SK-N-SH (cell line): ENCODE measurements at regions not wholly inside any gene's neighbourhood (a gene's known extent, or its start where the extent isn't known, plus 50 kb on each side); places are given as distances from the start of the nearest gene placed in this dataset.

ENCODE experiments used
- CTCF ChIA-PET: fragments of 300-600, 350-600 bp; formaldehyde crosslinking; extraction: SDS; loops from one replicate; lab custom pipeline; 2021; lab: Yijun Ruan, JAX
- POLR2A ChIA-PET: fragments of 350-600 bp; sonication (Branson Sonifier 250); formaldehyde crosslinking; extraction: SDS; loops from one replicate; lab custom pipeline; 2020; ENCODE audit warnings: antibody characterized with exemption, inconsistent platforms; lab: Yijun Ruan, JAX
- DNase-seq: peaks from one replicate; pipeline ENCODE4 v3.0.0; 2012
- H2AFZ ChIP-seq: fragments of 200-600 bp; sonication (generic); 2 replicates; pipeline ENCODE4 v1.8.1; 2016; ENCODE audit warnings: antibody characterized with exemption, mild to moderate bottlenecking, low read depth
- H3F3A ChIP-seq: fragments of 200-600 bp; sonication (generic); replicated peaks from 2 replicates; pipeline ENCODE3; 2016; ENCODE audit warnings: antibody characterized with exemption, mild to moderate bottlenecking; ENCODE audit not compliant: insufficient read depth
- H3K27ac ChIP-seq, 2 experiments: fragments of 200-500 bp in 1 of 2; fragments of 200-600 bp in 1 of 2; sonication (Bioruptor generic) in 1 of 2; sonication (generic), shearing (Covaris generic) in 1 of 2; 2 replicates each; pipeline versions ENCODE4 v1.5.1 to v1.6.1; 2014 to 2016; ENCODE audit warnings: low read depth in 2 of 2, inconsistent platforms in 1 of 2, low read length in 1 of 2, mild to moderate bottlenecking in 1 of 2, mixed read lengths in 1 of 2
- H3K27me3 ChIP-seq: fragments of 200-600 bp; sonication (generic), shearing (Covaris generic); 2 replicates; pipeline ENCODE4 v1.6.1; 2016; ENCODE audit warnings: mixed run types; ENCODE audit not compliant: insufficient read depth
- H3K36me3 ChIP-seq, 2 experiments: fragments of 200-500 bp in 1 of 2; fragments of 200-600 bp in 1 of 2; sonication (Bioruptor generic) in 1 of 2; sonication (generic) in 1 of 2; replicated peaks in 1 of 2; 2 replicates each; pipeline versions ENCODE3 to v1.5.1; 2014 to 2016; ENCODE audit warnings: low read length in 1 of 2, mild to moderate bottlenecking in 1 of 2; ENCODE audit not compliant: insufficient read depth in 2 of 2, control insufficient read depth in 1 of 2
- H3K4me1 ChIP-seq, 2 experiments: fragments of 200-500 bp in 1 of 2; fragments of 200-600 bp in 1 of 2; sonication (Bioruptor generic) in 1 of 2; sonication (generic), shearing (Covaris generic) in 1 of 2; 2 replicates each; pipeline versions ENCODE4 v1.5.1 to v1.6.1; 2014 to 2016; ENCODE audit warnings: low read depth in 1 of 2, low read length in 1 of 2, mixed run types in 1 of 2; ENCODE audit not compliant: insufficient read depth in 2 of 2, control insufficient read depth in 1 of 2
- H3K4me2 ChIP-seq: fragments of 200-600 bp; sonication (generic), shearing (Covaris generic); 2 replicates; pipeline ENCODE4 v1.6.1; 2017; ENCODE audit warnings: mixed run types
- H3K4me3 ChIP-seq, 2 experiments: fragments of 200-500 bp in 1 of 2; fragments of 200-600 bp in 1 of 2; sonication (Bioruptor generic) in 1 of 2; sonication (generic), shearing (Covaris generic) in 1 of 2; 2 replicates each; pipeline versions ENCODE4 v1.5.1 to v1.8.1; 2014 to 2016; ENCODE audit warnings: low read depth in 2 of 2, inconsistent platforms in 1 of 2, low read length in 1 of 2, mild to moderate bottlenecking in 1 of 2, mixed read lengths in 1 of 2, moderate library complexity in 1 of 2
- H3K79me2 ChIP-seq: fragments of 200-600 bp; sonication (generic); 2 replicates; pipeline ENCODE4 v1.8.1; 2017; ENCODE audit warnings: mild to moderate bottlenecking; ENCODE audit not compliant: insufficient read depth
- H3K9ac ChIP-seq: fragments of 200-600 bp; sonication (generic); 2 replicates; pipeline ENCODE4 v1.6.1; 2017; ENCODE audit warnings: mixed run types
- H3K9me2 ChIP-seq: fragments of 200-600 bp; sonication (generic); 2 replicates; pipeline ENCODE4 v1.6.1; 2017; ENCODE audit warnings: mixed run types
- H3K9me3 ChIP-seq: fragments of 200-600 bp; sonication (generic); 2 replicates; pipeline ENCODE4 v1.6.1; 2017; ENCODE audit warnings: mixed run types, mild to moderate bottlenecking, moderate library complexity
- H4K20me1 ChIP-seq: fragments of 200-600 bp; sonication (generic); 2 replicates; pipeline ENCODE4 v1.6.1; 2017; ENCODE audit warnings: mild to moderate bottlenecking, mixed run types; ENCODE audit not compliant: insufficient read depth
- CHD2 ChIP-seq: fragments of 150-350 bp; IDR thresholded peaks from 2 replicates; pipeline ENCODE4 v1.6.1; 2018; ENCODE audit warnings: low read length; ENCODE audit not compliant: partially characterized antibody
- ELF1 ChIP-seq: IDR thresholded peaks from 2 replicates; pipeline ENCODE4 v1.4.0; 2012
- EZH2phosphoT487 ChIP-seq: fragments of 200-600 bp; sonication (generic); IDR thresholded peaks from 2 replicates; pipeline ENCODE4 v1.6.1; 2017; ENCODE audit warnings: low read depth, mixed run types, mild to moderate bottlenecking, antibody characterized with exemption, moderate library complexity, borderline replicate concordance
- FOXM1 ChIP-seq: IDR thresholded peaks from 2 replicates; pipeline ENCODE4 v1.4.0; 2012; ENCODE audit warnings: low read depth, mild to moderate bottlenecking
- GATA2 ChIP-seq: sonication (generic); formaldehyde crosslinking; IDR thresholded peaks from 2 replicates; pipeline ENCODE4 v1.5.0; 2020; ENCODE audit warnings: mild to moderate bottlenecking, missing genetic modification reagents
- IRF3 ChIP-seq: fragments of 150-350 bp; IDR thresholded peaks from 2 replicates; pipeline ENCODE4 v1.6.1; 2016; ENCODE audit warnings: mild to moderate bottlenecking, low read depth, low read length
- JUND ChIP-seq: IDR thresholded peaks from 2 replicates; pipeline ENCODE4 v1.4.0; 2012
- MAX ChIP-seq: IDR thresholded peaks from 2 replicates; pipeline ENCODE4 v1.4.0; 2012; ENCODE audit warnings: low read depth
- MEF2A ChIP-seq: IDR thresholded peaks from 2 replicates; pipeline ENCODE4 v1.4.0; 2012; ENCODE audit warnings: low read depth, borderline replicate concordance
- MXI1 ChIP-seq: IDR thresholded peaks from 2 replicates; pipeline ENCODE4 v1.6.1; 2012; ENCODE audit warnings: mild to moderate bottlenecking, low read depth, low read length, improper control_type of control experiment
- PBX3 ChIP-seq: IDR thresholded peaks from 2 replicates; pipeline ENCODE4; 2012
- POLR2AphosphoS5 ChIP-seq: IDR thresholded peaks from 2 replicates; pipeline ENCODE4 v1.6.1; 2012; ENCODE audit warnings: low read depth, low read length
- REST ChIP-seq: IDR thresholded peaks from 2 replicates; pipeline ENCODE4 v1.6.1; 2012; ENCODE audit warnings: mild to moderate bottlenecking, low read depth, low read length, moderate library complexity
- SIN3A ChIP-seq: IDR thresholded peaks from 2 replicates; pipeline ENCODE4 v1.6.1; 2012; ENCODE audit warnings: low read depth, mild to moderate bottlenecking, low read length, moderate library complexity, borderline replicate concordance
- SMC3 ChIP-seq: IDR thresholded peaks from 2 replicates; pipeline ENCODE4 v1.6.1; 2012; ENCODE audit warnings: low read depth, low read length, improper control_type of control experiment
- TAF1 ChIP-seq: IDR thresholded peaks from 2 replicates; pipeline ENCODE4 v1.6.1; 2012; ENCODE audit warnings: low read depth, mild to moderate bottlenecking, low read length, moderate library complexity, borderline replicate concordance
- USF2 ChIP-seq: fragments of 150-350 bp; IDR thresholded peaks from 2 replicates; pipeline ENCODE4 v1.6.1; 2017; ENCODE audit warnings: antibody characterized with exemption, low read length, low read depth, borderline replicate concordance
- YY1 ChIP-seq: IDR thresholded peaks from 2 replicates; pipeline ENCODE4 v1.4.0; 2012; ENCODE audit warnings: low read depth, mild to moderate bottlenecking
- WGBS: methylation state at CpG from one replicate; pipeline ENCODE4 v1.1.6; 2017; ENCODE audit warnings: low lambda C conversion rate; 5-methylcytosine and 5-hydroxymethylcytosine counted together

- WGBS, result 69% methylated on average over 4 of the region's 4 CpGs
- ChIA-PET POLR2A (no interaction called here), CTCF (no interaction called here)
- no peaks in the 10 kb centered on the region for H3K36me3 ChIP-seq
- H3K4me1 ChIP-seq, result peaks cover 0 to 21% of the 10 kb centered on the region in 2 experiments; a peak in 1 of 4 replicates
- no peaks in the 10 kb centered on the region for H3K9me2 ChIP-seq
- no peak overlapping the region for H3K9ac ChIP-seq
- H3K27me3 ChIP-seq, result no peaks in the 10 kb centered on the region
- no peak overlapping the region for H3K4me3 ChIP-seq
- no peak for DNase-seq
- no peak overlapping the region for H3K27ac ChIP-seq
- no peaks in the 10 kb centered on the region for H3K79me2 ChIP-seq
- no peak overlapping the region for H3K4me2 ChIP-seq
- H2AFZ ChIP-seq, result no peak overlapping the region
- H3K9me3 ChIP-seq, result no peaks in the 10 kb centered on the region
- TF ChIP-seq USF2 (no peak), IRF3 (no peak), REST (no peak), GATA2 (CRISPR knock-in tag) (no peak), MAX (no peak), FOXM1 (no peak), EZH2phosphoT487 (no peak), ELF1 (no peak), POLR2AphosphoS5 (no peak), SIN3A (no peak), MXI1 (no peak), JUND (no peak), MEF2A (no peak), CHD2 (no peak), PBX3 (no peak), TAF1 (no peak), YY1 (no peak), SMC3 (no peak)
- no peaks in the 10 kb centered on the region for H3F3A ChIP-seq
- no peaks in the 10 kb centered on the region for H4K20me1 ChIP-seq
Observed at GRCh38 chr3:139227827-139228226, 116.0 kb upstream of the MRPS22 start.
